Spinal cord (tissue), 9 donors: ENCODE measurements at regions not wholly inside any gene's neighbourhood (a gene's known extent, or its start where the extent isn't known, plus 50 kb on each side); places are given as distances from the start of the nearest gene placed in this dataset.

ENCODE experiments used
- DNase-seq, 6 donors: peaks; one replicate each; pipeline versions ENCODE4 v3.0.0 to v3.0.0-alpha.2; 2013 to 2015; ENCODE audit warnings: low spot score in 6 of 6, low read depth in 4 of 6
- H3K27ac ChIP-seq: one replicate; pipeline ENCODE4 v1.5.1; 2013; ENCODE audit warnings: low read depth, low read length, control low read depth
- H3K27me3 ChIP-seq: one replicate; pipeline ENCODE4 v1.6.1; 2013; ENCODE audit warnings: low read length; ENCODE audit not compliant: control insufficient read depth, insufficient read depth
- H3K36me3 ChIP-seq: one replicate; pipeline ENCODE4 v1.6.1; 2013; ENCODE audit warnings: low read length; ENCODE audit not compliant: control insufficient read depth, insufficient read depth
- H3K4me1 ChIP-seq: one replicate; pipeline ENCODE4 v1.6.1; 2013; ENCODE audit warnings: low read length; ENCODE audit not compliant: control insufficient read depth, insufficient read depth
- H3K4me3 ChIP-seq: one replicate; pipeline ENCODE4 v1.5.1; 2013; ENCODE audit warnings: low read depth, low read length, control low read depth
- H3K9me3 ChIP-seq: one replicate; pipeline ENCODE4 v1.6.1; 2013; ENCODE audit warnings: low read length; ENCODE audit not compliant: control insufficient read depth, insufficient read depth
- WGBS: methylation state at CpG from one replicate; pipeline ENCODE4 v1.1.5; 2013; ENCODE audit warnings: missing lambda C conversion rate; ENCODE audit not compliant: insufficient coverage; 5-methylcytosine and 5-hydroxymethylcytosine counted together
- donor health status: healthy.

- H3K9me3 ChIP-seq, result no peaks in the 10 kb centered on the region
- H3K4me1 ChIP-seq, result peaks cover 51% of the 10 kb centered on the region
- 100% methylated on average over 2 of the region's 2 CpGs for WGBS
Observed at GRCh38 chr10:78920011-78920410, 148.8 kb upstream of the ZMIZ1 start.

GRCh38 chr10:78921895-78922294 is 146.9 kb upstream of the ZMIZ1 start:
- 70% methylated on average over 3 of the region's 3 CpGs for WGBS
- no peak overlapping the region for H3K27ac ChIP-seq
- peaks cover 2% of the 10 kb centered on the region for H3K36me3 ChIP-seq
- no peak overlapping the region for H3K4me3 ChIP-seq
- H3K4me1 ChIP-seq, result peaks cover 45% of the 10 kb centered on the region
- H3K9me3 ChIP-seq, result no peaks in the 10 kb centered on the region
- no peaks in the 10 kb centered on the region for H3K27me3 ChIP-seq
- DNase-seq, result no peak

More at GRCh38 chr10:78920011-78920410, 148.8 kb upstream of the ZMIZ1 start:
- H3K4me3 ChIP-seq, result no peak overlapping the region
- H3K36me3 ChIP-seq, result peaks cover 2% of the 10 kb centered on the region
- no peaks in the 10 kb centered on the region for H3K27me3 ChIP-seq
- H3K27ac ChIP-seq, result no peak overlapping the region
- no peak for DNase-seq

GRCh38 chr10:78923647-78924318 is 145.0 kb upstream of the ZMIZ1 start:
- peaks cover 45% of the 10 kb centered on the region for H3K4me1 ChIP-seq
- DNase-seq, result peak in 1 of 6 donors; percentile 81
- no peak overlapping the region for H3K4me3 ChIP-seq
- 65% methylated on average over 5 of the region's 15 CpGs for WGBS
- H3K27ac ChIP-seq, result no peak overlapping the region
- no peaks in the 10 kb centered on the region for H3K27me3 ChIP-seq
- H3K36me3 ChIP-seq, result peaks cover 2% of the 10 kb centered on the region
- no peaks in the 10 kb centered on the region for H3K9me3 ChIP-seq

GRCh38 chr10:78924319-78925003 is 144.3 kb upstream of the ZMIZ1 start:
- Histone ChIP-seq H3K4me1 (peaks cover 39% of the 10 kb centered on the region), H3K9me3 (no peaks in the 10 kb centered on the region), H3K4me3 (no peak overlapping the region), H3K27me3 (no peaks in the 10 kb centered on the region), H3K27ac (no peak overlapping the region), H3K36me3 (peaks cover 2% of the 10 kb centered on the region)
- peak in 2 of 6 donors; percentile 43 to 64 for DNase-seq
- 64% methylated on average over 4 of the region's 7 CpGs for WGBS

- Histone ChIP-seq H3K4me1 (peaks cover 30% of the 10 kb centered on the region), H3K27me3 (no peaks in the 10 kb centered on the region), H3K27ac (no peak overlapping the region), H3K9me3 (no peaks in the 10 kb centered on the region), H3K36me3 (no peaks in the 10 kb centered on the region), H3K4me3 (no peak overlapping the region)
- 85% methylated on average over 4 of the region's 6 CpGs for WGBS
- no peak for DNase-seq
Observed at GRCh38 chr10:78925275-78925674, 143.5 kb upstream of the ZMIZ1 start.

- H3K4me1 ChIP-seq, result peaks cover 27% of the 10 kb centered on the region
- H3K27ac ChIP-seq, result no peak overlapping the region
- H3K4me3 ChIP-seq, result no peak overlapping the region
- H3K9me3 ChIP-seq, result no peaks in the 10 kb centered on the region
- 100% methylated on average over 1 of the region's 6 CpGs for WGBS
- H3K36me3 ChIP-seq, result no peaks in the 10 kb centered on the region
- H3K27me3 ChIP-seq, result no peaks in the 10 kb centered on the region
- no peak for DNase-seq
Observed at GRCh38 chr10:78925800-78926319, 142.9 kb upstream of the ZMIZ1 start.

GRCh38 chr10:78927257-78927995 is 141.3 kb upstream of the ZMIZ1 start:
- no peaks in the 10 kb centered on the region for H3K36me3 ChIP-seq
- no peak overlapping the region for H3K4me3 ChIP-seq
- DNase-seq, result no peak
- H3K27me3 ChIP-seq, result no peaks in the 10 kb centered on the region
- H3K4me1 ChIP-seq, result peaks cover 35% of the 10 kb centered on the region
- 92% methylated on average over 11 of the region's 11 CpGs for WGBS
- H3K27ac ChIP-seq, result no peak overlapping the region
- no peaks in the 10 kb centered on the region for H3K9me3 ChIP-seq

GRCh38 chr10:78928330-78928729 is 140.4 kb upstream of the ZMIZ1 start:
- no peak for DNase-seq

GRCh38 chr10:78929541-78929940 is 139.2 kb upstream of the ZMIZ1 start:
- H3K27me3 ChIP-seq, result no peaks in the 10 kb centered on the region

More at GRCh38 chr10:78928330-78928729, 140.4 kb upstream of the ZMIZ1 start:
- Histone ChIP-seq H3K27me3 (no peaks in the 10 kb centered on the region), H3K36me3 (no peaks in the 10 kb centered on the region), H3K4me3 (no peak overlapping the region), H3K9me3 (no peaks in the 10 kb centered on the region), H3K27ac (no peak overlapping the region), H3K4me1 (peaks cover 33% of the 10 kb centered on the region)
- WGBS, result 81% methylated on average over 3 of the region's 3 CpGs

More at GRCh38 chr10:78929541-78929940, 139.2 kb upstream of the ZMIZ1 start:
- Histone ChIP-seq H3K27ac (no peak overlapping the region), H3K4me3 (no peak overlapping the region), H3K4me1 (peaks cover 30% of the 10 kb centered on the region), H3K9me3 (no peaks in the 10 kb centered on the region), H3K36me3 (no peaks in the 10 kb centered on the region)
- WGBS, result 93% methylated on average over 1 of the region's 1 CpG
- DNase-seq, result no peak
